ENCODE measurements at regions not wholly inside any gene's neighbourhood (a gene's known extent, or its start where the extent isn't known, plus 50 kb on each side); places are given as distances from the start of the nearest gene placed in this dataset.

DNA sequence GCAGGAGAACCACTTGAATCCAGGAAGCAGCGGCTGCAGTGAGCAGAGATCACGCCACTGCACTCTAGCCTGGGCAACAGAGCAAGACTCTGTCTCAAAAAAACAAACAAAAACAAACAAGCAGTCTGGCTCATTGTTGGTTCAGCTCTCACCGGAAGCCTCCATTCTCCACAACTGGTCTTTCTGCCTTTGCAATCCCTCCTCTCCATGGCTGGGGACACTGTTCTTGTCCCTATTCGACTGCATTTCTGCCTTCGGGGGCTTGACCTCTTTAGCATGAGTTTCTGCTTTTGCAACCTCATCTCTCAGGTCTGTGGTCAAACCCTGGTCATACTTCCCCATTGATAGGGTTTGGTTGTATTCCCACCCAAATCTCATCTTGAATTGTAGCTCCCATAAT lies 216.3 kb upstream of the NR5A2 start:
- DNase-seq, result no peak
- TF ChIP-seq, protein P1, sequence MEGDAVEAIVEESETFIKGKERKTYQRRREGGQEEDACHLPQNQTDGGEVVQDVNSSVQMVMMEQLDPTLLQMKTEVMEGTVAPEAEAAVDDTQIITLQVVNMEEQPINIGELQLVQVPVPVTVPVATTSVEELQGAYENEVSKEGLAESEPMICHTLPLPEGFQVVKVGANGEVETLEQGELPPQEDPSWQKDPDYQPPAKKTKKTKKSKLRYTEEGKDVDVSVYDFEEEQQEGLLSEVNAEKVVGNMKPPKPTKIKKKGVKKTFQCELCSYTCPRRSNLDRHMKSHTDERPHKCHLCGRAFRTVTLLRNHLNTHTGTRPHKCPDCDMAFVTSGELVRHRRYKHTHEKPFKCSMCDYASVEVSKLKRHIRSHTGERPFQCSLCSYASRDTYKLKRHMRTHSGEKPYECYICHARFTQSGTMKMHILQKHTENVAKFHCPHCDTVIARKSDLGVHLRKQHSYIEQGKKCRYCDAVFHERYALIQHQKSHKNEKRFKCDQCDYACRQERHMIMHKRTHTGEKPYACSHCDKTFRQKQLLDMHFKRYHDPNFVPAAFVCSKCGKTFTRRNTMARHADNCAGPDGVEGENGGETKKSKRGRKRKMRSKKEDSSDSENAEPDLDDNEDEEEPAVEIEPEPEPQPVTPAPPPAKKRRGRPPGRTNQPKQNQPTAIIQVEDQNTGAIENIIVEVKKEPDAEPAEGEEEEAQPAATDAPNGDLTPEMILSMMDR (IDR thresholded peaks at IDR 0.05; ENCODE audit: low read depth, low read length), result no peak

DNA sequence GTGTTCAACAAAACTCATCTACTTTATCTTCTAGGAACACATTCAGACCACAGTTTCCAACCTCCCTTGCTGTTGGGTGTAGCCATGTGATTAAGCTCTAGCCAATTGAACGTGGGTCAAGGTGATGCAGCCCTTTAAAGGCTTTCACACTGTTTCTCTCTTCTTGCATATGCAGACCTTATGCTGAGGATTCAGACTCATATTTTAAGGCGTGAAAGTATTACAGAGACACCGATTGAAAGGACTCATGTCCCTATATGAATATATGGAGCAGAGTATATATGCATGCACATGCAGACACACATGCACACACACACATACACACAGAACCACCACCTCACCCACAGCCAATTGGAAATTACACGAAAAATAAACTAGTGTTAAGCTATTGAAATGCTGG lies 214.3 kb upstream of the NR5A2 start:
- no peak overlapping the region for H3K4me3 ChIP-seq (ENCODE audit: low read depth, low read length)
- H3K9me3 ChIP-seq, result no peaks in the 10 kb centered on the region; the same call in 1 of the 2 replicates
- H3K36me3 ChIP-seq, result no peaks in the 10 kb centered on the region
- peaks cover 31% of the 10 kb centered on the region for H3K27me3 ChIP-seq
- TF ChIP-seq, protein P1 (IDR thresholded peaks at IDR 0.05; ENCODE audit: low read depth, low read length), result no peak
- H3K4me1 ChIP-seq, result no peaks in the 10 kb centered on the region
- no peak for DNase-seq

More for the DNA sequence above, 216.3 kb upstream of the NR5A2 start:
- Histone ChIP-seq H3K4me3 (ENCODE audit: low read depth, low read length) (no peak overlapping the region), H3K36me3 (no peaks in the 10 kb centered on the region), H3K27me3 (peaks cover 11% of the 10 kb centered on the region), H3K9me3 (no peaks in the 10 kb centered on the region; the same call in 1 of the 2 replicates), H3K4me1 (no peaks in the 10 kb centered on the region)

DNA sequence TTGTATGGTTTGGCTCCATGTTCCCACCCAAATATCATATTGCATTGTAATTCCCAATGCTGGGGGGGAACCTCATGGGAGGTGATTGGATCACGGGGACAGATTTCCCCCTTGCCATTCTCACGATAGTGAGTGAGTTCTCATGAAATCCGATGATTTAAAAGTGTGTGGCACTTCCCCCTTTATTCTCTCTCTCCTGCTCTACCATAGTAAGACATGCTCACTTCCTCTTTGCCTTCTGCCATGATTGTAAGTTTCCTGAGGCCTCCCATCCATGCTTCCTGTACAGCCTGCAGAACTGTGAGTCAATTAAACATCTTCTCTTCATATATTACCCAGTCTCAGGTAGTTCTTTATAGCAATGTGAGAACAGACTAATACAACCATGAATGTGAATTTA lies 211.6 kb upstream of the NR5A2 start:
- Histone ChIP-seq H3K9me3 (no peaks in the 10 kb centered on the region; the same call in 1 of the 2 replicates), H3K36me3 (no peaks in the 10 kb centered on the region), H3K27me3 (peaks cover 48% of the 10 kb centered on the region), H3K4me1 (no peaks in the 10 kb centered on the region), H3K4me3 (ENCODE audit: low read depth, low read length) (no peak overlapping the region)
- no peak for DNase-seq
- TF ChIP-seq, protein P1 (IDR thresholded peaks at IDR 0.05; ENCODE audit: low read depth, low read length), result no peak

DNA sequence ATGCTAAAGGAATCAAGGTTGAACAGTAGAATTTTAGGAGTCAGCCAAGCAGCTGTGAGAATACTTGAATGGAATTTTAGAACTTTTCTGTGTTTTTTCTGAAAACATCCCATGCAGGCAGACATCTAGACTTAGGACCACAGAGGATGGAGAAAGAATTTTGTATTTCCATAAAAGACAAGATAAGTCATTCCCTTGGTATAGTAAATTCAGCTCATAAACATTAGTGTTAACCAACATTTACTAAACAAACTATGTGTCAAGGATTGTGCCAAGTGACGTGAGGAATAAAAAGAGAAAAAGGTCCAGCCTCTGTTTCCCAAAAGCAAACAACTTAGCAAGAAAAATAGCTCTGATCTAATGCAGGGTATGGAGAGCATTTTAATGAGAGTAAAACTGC lies 210.2 kb upstream of the NR5A2 start:
- Histone ChIP-seq H3K27me3 (peaks cover 52% of the 10 kb centered on the region), H3K4me3 (ENCODE audit: low read depth, low read length) (no peak overlapping the region), H3K4me1 (no peaks in the 10 kb centered on the region), H3K9me3 (no peaks in the 10 kb centered on the region; the same call in 1 of the 2 replicates), H3K36me3 (no peaks in the 10 kb centered on the region)
- DNase-seq, result no peak
- TF ChIP-seq, protein P1 (IDR thresholded peaks at IDR 0.05; ENCODE audit: low read depth, low read length), result no peak

DNA sequence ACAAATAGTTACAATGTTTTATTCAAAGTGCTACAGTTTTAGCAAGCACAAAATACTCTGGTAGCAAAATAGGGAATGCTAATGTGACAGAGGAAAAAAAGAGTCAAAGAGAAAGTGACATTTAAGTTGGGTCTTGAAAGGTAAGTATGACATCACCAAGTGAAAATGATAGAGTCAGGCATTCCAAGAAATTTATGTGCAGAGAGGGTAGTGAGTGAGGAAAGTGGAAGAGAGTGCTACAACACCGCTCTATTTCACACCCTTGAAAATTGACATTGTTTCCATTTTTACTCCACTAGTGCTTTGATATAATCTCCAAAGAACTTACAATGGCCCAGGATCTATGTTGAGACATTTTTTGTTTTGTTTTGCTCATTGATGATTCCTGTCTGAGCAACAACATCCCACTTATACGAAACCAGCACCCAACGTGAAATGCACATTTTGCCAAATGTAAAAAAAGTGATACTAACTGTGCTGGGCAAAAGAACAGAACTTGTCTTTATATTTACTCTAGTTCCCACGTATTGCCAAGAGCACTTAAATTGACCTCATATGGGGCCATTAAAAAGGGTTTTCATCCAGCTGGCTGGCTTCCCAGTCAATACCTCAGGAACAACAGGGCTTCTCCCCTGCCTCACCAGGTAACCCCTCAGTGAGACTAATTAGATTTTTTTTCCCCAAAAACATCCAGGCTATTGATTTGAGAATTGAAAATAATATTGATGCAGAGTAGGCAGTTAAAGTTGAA lies 206.3 kb upstream of the NR5A2 start:
- TF ChIP-seq, protein P1 (IDR thresholded peaks at IDR 0.05; ENCODE audit: low read depth, low read length), result no peak
- H3K27me3 ChIP-seq, result peaks cover 46% of the 10 kb centered on the region
- no peak for DNase-seq
- H3K36me3 ChIP-seq, result no peaks in the 10 kb centered on the region
- H3K4me1 ChIP-seq, result no peaks in the 10 kb centered on the region
- no peaks in the 10 kb centered on the region; the same call in 1 of the 2 replicates for H3K9me3 ChIP-seq
- no peak overlapping the region for H3K4me3 ChIP-seq (ENCODE audit: low read depth, low read length)

DNA sequence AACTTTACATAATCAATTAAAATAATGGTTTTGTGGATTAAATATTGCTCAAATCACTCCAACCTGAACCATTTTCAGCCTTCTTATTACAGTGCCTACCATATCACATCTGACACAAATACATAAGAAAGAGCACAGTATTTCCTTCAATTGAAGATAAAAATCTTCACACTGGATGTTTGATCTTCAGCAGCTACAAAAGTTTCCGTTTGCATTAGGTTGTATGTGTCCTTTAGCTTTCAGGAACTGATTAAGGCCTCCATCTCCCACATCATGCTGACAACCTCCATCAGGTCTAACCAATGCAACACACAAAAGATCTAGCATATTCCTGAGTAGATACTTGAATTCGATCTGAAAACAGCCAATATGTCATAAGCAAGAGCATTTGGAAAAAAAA lies 195.1 kb upstream of the NR5A2 start:
- Histone ChIP-seq H3K9me3 (no peaks in the 10 kb centered on the region), H3K36me3 (no peaks in the 10 kb centered on the region), H3K4me1 (no peaks in the 10 kb centered on the region), H3K27me3 (no peaks in the 10 kb centered on the region), H3K4me3 (ENCODE audit: low read depth, low read length) (no peak overlapping the region)
- TF ChIP-seq, protein P1 (IDR thresholded peaks at IDR 0.05; ENCODE audit: low read depth, low read length), result no peak
- no peak for DNase-seq

All from BE2C (cell line).